PC-9 (cell line): ENCODE measurements at regions not wholly inside any gene's neighbourhood (a gene's known extent, or its start where the extent isn't known, plus 50 kb on each side); places are given as distances from the start of the nearest gene placed in this dataset.

ENCODE experiments used
- BruUV-seq: library from RNA; stranded (reverse); fragments of 400-500 nt; replicated peaks from 2 replicates; lab custom pipeline; 2021; lab: Mats Ljungman, UMichigan
- CTCF ChIA-PET: fragments of 300-600 bp; sonication (Branson Sonifier 250); formaldehyde crosslinking; loops from one replicate; lab custom pipeline; 2022; ENCODE audit warnings: antibody characterized with exemption; lab: Charles Lee
- POLR2A ChIA-PET: fragments of 300-600 bp; sonication (Branson Sonifier 250); formaldehyde crosslinking; loops from one replicate; lab custom pipeline; 2022; ENCODE audit warnings: antibody characterized with exemption; ENCODE audit not compliant: unreplicated experiment; lab: Charles Lee
- DNase-seq, 2 experiments: peaks; one replicate each; pipeline versions ENCODE4 v3.0.0 to v3.0.0-alpha.2; 2015 to 2022; ENCODE audit warnings: mixed read lengths in 1 of 2
- H2AFZ ChIP-seq: fragments of 200-600 bp; sonication (generic); 2 replicates; pipeline ENCODE4 v1.8.1; 2017; ENCODE audit warnings: antibody characterized with exemption
- H3F3A ChIP-seq: fragments of 200-600 bp; sonication (generic); 2 replicates; pipeline ENCODE4 v1.8.1; 2017; ENCODE audit warnings: antibody characterized with exemption, mild to moderate bottlenecking, low read depth; ENCODE audit not compliant: insufficient read depth
- H3K27ac ChIP-seq: fragments of 200-600 bp; sonication (generic); 2 replicates; pipeline ENCODE4 v1.6.1; 2016; ENCODE audit warnings: mixed run types
- H3K27me3 ChIP-seq: fragments of 200-600 bp; sonication (generic); 2 replicates; pipeline ENCODE4 v1.6.1; 2016; ENCODE audit warnings: low read depth, mixed run types; ENCODE audit not compliant: insufficient read depth
- H3K36me3 ChIP-seq: fragments of 200-600 bp; sonication (generic); 2 replicates; pipeline ENCODE4 v1.6.1; 2016; ENCODE audit warnings: low read depth, mixed run types
- H3K4me1 ChIP-seq: fragments of 200-600 bp; sonication (generic); replicated peaks from 2 replicates; pipeline ENCODE4 v1.6.1; 2016; ENCODE audit warnings: mixed run types; ENCODE audit not compliant: insufficient read depth
- H3K4me2 ChIP-seq: fragments of 200-600 bp; sonication (generic); 2 replicates; pipeline ENCODE4 v1.6.1; 2017; ENCODE audit warnings: mixed run types
- H3K4me3 ChIP-seq: fragments of 200-600 bp; sonication (generic); 2 replicates; pipeline ENCODE4 v1.6.1; 2016; ENCODE audit warnings: mixed run types
- H3K79me2 ChIP-seq: fragments of 200-600 bp; sonication (generic); 2 replicates; pipeline ENCODE4 v1.6.1; 2017; ENCODE audit warnings: low read depth, mixed run types
- H3K9me2 ChIP-seq: fragments of 200-600 bp; sonication (generic); 2 replicates; pipeline ENCODE4 v1.8.1; 2017; ENCODE audit warnings: mild to moderate bottlenecking; ENCODE audit not compliant: insufficient read depth
- H3K9me3 ChIP-seq: fragments of 200-600 bp; sonication (generic); 2 replicates; pipeline ENCODE4 v1.8.1; 2016; ENCODE audit warnings: low read depth; ENCODE audit not compliant: insufficient read depth
- H4K20me1 ChIP-seq: fragments of 200-600 bp; sonication (generic); 2 replicates; pipeline ENCODE4 v1.8.1; 2017; ENCODE audit not compliant: insufficient read depth
- EZH2 ChIP-seq: fragments of 200-600 bp; sonication (generic); IDR thresholded peaks from 2 replicates; pipeline ENCODE4 v1.8.0; 2017; ENCODE audit warnings: antibody characterized with exemption, low read depth
- intact Hi-C: fragments of 100-400 bp; cut with micrococcal nuclease; formaldehyde crosslinking; loops from one replicate; pipeline ENCODE4 v1.10.0; 2022; ENCODE audit not compliant: unreplicated experiment
- TF ChIP-seq, protein P1 (sequence below): fragments of 200-600 bp; sonication (generic); conservative IDR thresholded peaks from 2 replicates; pipeline ENCODE4 v1.6.1; 2017; ENCODE audit warnings: mixed run types, antibody characterized with exemption, mild to moderate bottlenecking, moderate library complexity

DNA sequence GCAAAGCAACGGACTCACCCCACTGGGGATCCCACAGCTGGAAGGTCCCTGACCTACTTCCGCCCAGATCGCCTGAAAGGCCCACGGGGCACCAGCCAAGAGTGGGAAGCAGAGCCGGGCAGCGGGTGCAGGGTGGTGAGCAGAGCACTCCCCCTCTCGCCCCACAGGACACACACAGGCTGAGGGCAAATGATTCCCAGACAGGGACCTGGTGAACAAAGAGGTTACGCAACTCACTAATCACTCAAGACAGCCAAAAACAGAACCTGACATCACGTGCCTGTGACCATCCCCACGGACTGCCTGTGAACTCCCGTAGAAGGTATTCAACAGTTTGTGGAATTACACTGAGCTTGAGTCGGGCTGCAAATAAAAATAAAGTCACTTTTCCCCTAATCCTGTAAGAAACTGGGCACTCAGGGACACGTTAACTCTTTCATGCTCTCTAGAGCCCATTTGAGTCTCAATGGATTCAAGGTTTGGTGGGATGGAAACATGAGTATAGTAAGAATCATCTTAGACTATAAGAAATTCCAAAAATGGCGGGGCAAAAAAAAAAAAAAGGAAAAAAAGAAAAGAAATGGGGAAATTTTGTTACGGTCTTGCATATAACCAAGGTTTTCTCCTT lies 396.1 kb downstream of the SOX9 start:
- peaks cover 100% of the 10 kb centered on the region for H3K79me2 ChIP-seq
- ChIA-PET CTCF (interaction anchor here (0.7 kb wide), 1 partner anchor 640 kb away, joined by 3 read pairs; no protein-coding TSS in a partner anchor), POLR2A (no interaction called here)
- no peaks in the 10 kb centered on the region for H3K4me1 ChIP-seq
- H3K9me3 ChIP-seq, result no peaks in the 10 kb centered on the region
- H3F3A ChIP-seq, result peaks cover 19% of the 10 kb centered on the region; the same call in 1 of the 2 replicates
- no peaks in the 10 kb centered on the region for H3K9me2 ChIP-seq
- peaks cover 14% of the 10 kb centered on the region; the same call in 1 of the 2 replicates for H4K20me1 ChIP-seq
- no TSS peak for BruUV-seq
- H3K36me3 ChIP-seq, result no peaks in the 10 kb centered on the region
- no peak overlapping the region for H3K27ac ChIP-seq
- H2AFZ ChIP-seq, result no peak overlapping the region
- TF ChIP-seq EZH2, result no peak
- TF ChIP-seq, protein P1, sequence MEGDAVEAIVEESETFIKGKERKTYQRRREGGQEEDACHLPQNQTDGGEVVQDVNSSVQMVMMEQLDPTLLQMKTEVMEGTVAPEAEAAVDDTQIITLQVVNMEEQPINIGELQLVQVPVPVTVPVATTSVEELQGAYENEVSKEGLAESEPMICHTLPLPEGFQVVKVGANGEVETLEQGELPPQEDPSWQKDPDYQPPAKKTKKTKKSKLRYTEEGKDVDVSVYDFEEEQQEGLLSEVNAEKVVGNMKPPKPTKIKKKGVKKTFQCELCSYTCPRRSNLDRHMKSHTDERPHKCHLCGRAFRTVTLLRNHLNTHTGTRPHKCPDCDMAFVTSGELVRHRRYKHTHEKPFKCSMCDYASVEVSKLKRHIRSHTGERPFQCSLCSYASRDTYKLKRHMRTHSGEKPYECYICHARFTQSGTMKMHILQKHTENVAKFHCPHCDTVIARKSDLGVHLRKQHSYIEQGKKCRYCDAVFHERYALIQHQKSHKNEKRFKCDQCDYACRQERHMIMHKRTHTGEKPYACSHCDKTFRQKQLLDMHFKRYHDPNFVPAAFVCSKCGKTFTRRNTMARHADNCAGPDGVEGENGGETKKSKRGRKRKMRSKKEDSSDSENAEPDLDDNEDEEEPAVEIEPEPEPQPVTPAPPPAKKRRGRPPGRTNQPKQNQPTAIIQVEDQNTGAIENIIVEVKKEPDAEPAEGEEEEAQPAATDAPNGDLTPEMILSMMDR, result no peak
- no peaks in the 10 kb centered on the region for H3K27me3 ChIP-seq
- intact Hi-C loops, result no loop called here
- no peak overlapping the region for H3K4me3 ChIP-seq
- no peak for DNase-seq
- no peak overlapping the region for H3K4me2 ChIP-seq

DNA sequence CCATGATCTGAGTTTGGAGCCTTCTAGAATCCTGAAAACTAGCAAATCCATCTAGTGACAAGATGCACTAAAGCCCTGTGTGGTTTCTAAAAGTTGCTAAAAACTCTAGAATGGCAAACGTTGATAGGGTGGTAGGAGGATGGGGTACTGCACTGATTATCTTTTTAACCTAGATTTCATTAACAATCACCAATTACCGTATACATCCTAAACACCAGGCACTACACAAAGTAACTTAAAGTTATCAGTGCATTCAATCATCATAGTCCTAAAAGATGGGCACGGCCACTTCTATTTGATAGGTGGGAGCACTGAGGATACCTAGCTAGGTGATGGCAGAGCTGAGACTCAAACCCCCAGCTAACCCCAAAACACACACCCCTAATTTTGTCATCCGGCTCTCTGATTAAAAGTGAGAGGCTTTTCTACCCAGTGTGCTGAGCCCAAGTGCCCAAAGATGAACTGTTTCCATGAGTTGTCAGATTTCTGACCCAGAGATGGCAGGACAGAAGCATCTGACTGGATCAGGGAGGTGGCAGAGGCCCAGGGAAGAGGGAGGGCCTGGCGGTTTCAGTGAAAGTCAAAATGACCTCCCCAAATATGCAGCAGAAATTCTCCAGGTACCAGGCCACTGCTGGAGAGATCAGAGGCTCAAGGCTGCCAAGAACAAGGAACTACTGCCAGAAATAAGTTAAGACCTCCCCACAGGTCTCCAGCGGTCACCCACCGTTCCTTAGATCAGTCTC lies 396.8 kb downstream of the SOX9 start:
- H3K9me3 ChIP-seq, result no peaks in the 10 kb centered on the region
- H2AFZ ChIP-seq, result no peak overlapping the region
- DNase-seq, result no peak
- H4K20me1 ChIP-seq, result peaks cover 14% of the 10 kb centered on the region; the same call in 1 of the 2 replicates
- no peaks in the 10 kb centered on the region for H3K36me3 ChIP-seq
- no peak overlapping the region for H3K4me3 ChIP-seq
- ChIA-PET CTCF (no interaction called here), POLR2A (interaction anchor here (0.5 kb wide), 1 partner anchor 44 kb away, joined by 3 read pairs; no protein-coding TSS in a partner anchor)
- H3K4me2 ChIP-seq, result no peak overlapping the region
- H3K27me3 ChIP-seq, result no peaks in the 10 kb centered on the region
- intact Hi-C loops, result no loop called here
- H3F3A ChIP-seq, result peaks cover 16% of the 10 kb centered on the region; the same call in 1 of the 2 replicates
- no peaks in the 10 kb centered on the region for H3K4me1 ChIP-seq
- no TSS peak for BruUV-seq
- no peak for TF ChIP-seq EZH2
- TF ChIP-seq, protein P1, result no peak
- H3K27ac ChIP-seq, result no peak overlapping the region
- no peaks in the 10 kb centered on the region for H3K9me2 ChIP-seq
- peaks cover 100% of the 10 kb centered on the region for H3K79me2 ChIP-seq

DNA sequence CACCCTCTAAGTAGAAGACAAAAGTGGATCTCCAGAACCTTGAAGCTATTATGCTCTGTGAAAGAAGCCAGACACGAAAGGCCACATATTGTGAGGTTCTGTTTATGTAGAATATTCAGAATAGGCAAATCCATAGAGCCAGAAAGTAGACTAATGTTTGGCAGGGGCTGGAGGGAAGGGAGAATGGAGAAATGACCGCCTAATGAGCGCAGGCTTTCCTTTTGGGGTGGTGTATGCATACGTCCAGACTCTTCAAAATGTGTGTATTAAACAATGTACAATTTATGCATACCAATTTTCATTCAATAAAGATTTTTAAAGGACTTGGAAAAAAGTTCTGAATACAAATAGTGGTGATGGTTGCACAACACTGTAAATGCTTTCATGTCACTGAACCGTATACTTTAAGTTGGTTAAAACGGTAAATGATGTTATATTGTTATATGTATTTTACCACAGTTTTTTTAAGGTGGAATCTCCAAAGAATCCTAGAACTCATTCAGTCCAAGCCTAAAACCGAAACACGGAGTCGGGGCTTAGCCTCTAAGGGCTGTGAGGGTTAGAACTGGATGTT lies 397.4 kb downstream of the SOX9 start:
- H3K27me3 ChIP-seq, result no peaks in the 10 kb centered on the region
- ChIA-PET POLR2A (interaction anchor here (0.5 kb wide), 1 partner anchor 44 kb away, joined by 3 read pairs; no protein-coding TSS in a partner anchor), CTCF (no interaction called here)
- H3K36me3 ChIP-seq, result no peaks in the 10 kb centered on the region
- H3K79me2 ChIP-seq, result peaks cover 100% of the 10 kb centered on the region
- H3K4me1 ChIP-seq, result no peaks in the 10 kb centered on the region
- no peaks in the 10 kb centered on the region for H3K9me2 ChIP-seq
- intact Hi-C loops, result no loop called here
- DNase-seq, result no peak
- no peak overlapping the region for H3K4me2 ChIP-seq
- H3F3A ChIP-seq, result peaks cover 14% of the 10 kb centered on the region; the same call in 1 of the 2 replicates
- H3K4me3 ChIP-seq, result no peak overlapping the region
- no peak overlapping the region for H3K27ac ChIP-seq
- no TSS peak for BruUV-seq
- no peak overlapping the region for H2AFZ ChIP-seq
- TF ChIP-seq EZH2, result no peak
- TF ChIP-seq, protein P1, result no peak
- H4K20me1 ChIP-seq, result peaks cover 11% of the 10 kb centered on the region; the same call in 1 of the 2 replicates
- no peaks in the 10 kb centered on the region for H3K9me3 ChIP-seq
